A673 (cell line): ENCODE measurements at regions not wholly inside any gene's neighbourhood (a gene's known extent, or its start where the extent isn't known, plus 50 kb on each side); places are given as distances from the start of the nearest gene placed in this dataset.

Source experiments
- BruUV-seq: library from RNA; stranded (reverse); fragments of 400-500 nt; replicated peaks from 2 replicates; lab custom pipeline; 2021; lab: Mats Ljungman, UMichigan
- CTCF ChIA-PET: fragments of 300-600 bp; sonication (Branson Sonifier 250); formaldehyde crosslinking; loops from one replicate; lab custom pipeline; 2022; ENCODE audit warnings: antibody characterized with exemption; lab: Charles Lee
- POLR2A ChIA-PET: fragments of 300-600 bp; sonication (Branson Sonifier 250); formaldehyde crosslinking; loops from one replicate; lab custom pipeline; 2022; ENCODE audit warnings: antibody characterized with exemption; ENCODE audit not compliant: low non-redundant PET; lab: Charles Lee
- DNase-seq: peaks from one replicate; pipeline ENCODE4 v3.0.0-alpha.2; 2015; ENCODE audit warnings: low spot score
- H3K27ac ChIP-seq: fragments of 200-600 bp; sonication (generic); 2 replicates; pipeline ENCODE4 v1.5.1; 2016; ENCODE audit warnings: mixed run types, low read depth, mild to moderate bottlenecking, mixed read lengths, antibody characterized with exemption, low read length; ENCODE audit not compliant: poor library complexity, severe bottlenecking
- H3K27me3 ChIP-seq: fragments of 200-600 bp; sonication (generic); replicated peaks from 2 replicates; pipeline ENCODE4 v1.6.1; 2017; ENCODE audit warnings: mixed run types, low read depth, mild to moderate bottlenecking, mixed read lengths, antibody characterized with exemption, low read length; ENCODE audit not compliant: insufficient read depth, poor library complexity
- H3K36me3 ChIP-seq: fragments of 200-600 bp; sonication (generic); 2 replicates; pipeline ENCODE4 v1.6.1; 2016; ENCODE audit warnings: mixed run types, mild to moderate bottlenecking, mixed read lengths, antibody characterized with exemption, low read length; ENCODE audit not compliant: insufficient read depth, poor library complexity, severe bottlenecking
- H3K4me1 ChIP-seq: fragments of 200-600 bp; sonication (generic); 2 replicates; pipeline ENCODE4 v1.6.1; 2017; ENCODE audit warnings: mixed run types, mild to moderate bottlenecking, mixed read lengths, antibody characterized with exemption, low read length; ENCODE audit not compliant: insufficient read depth, poor library complexity, severe bottlenecking
- H3K4me3 ChIP-seq: fragments of 200-600 bp; sonication (generic); 2 replicates; pipeline ENCODE4 v1.5.1; 2016; ENCODE audit warnings: low read depth, mixed run types, mild to moderate bottlenecking, mixed read lengths, low read length; ENCODE audit not compliant: poor library complexity, severe bottlenecking
- H3K9me3 ChIP-seq: fragments of 200-600 bp; sonication (generic); 2 replicates; pipeline ENCODE4 v1.6.1; 2016; ENCODE audit warnings: mixed run types, low read depth, mild to moderate bottlenecking, mixed read lengths, antibody characterized with exemption, low read length; ENCODE audit not compliant: poor library complexity, severe bottlenecking
- CTCF ChIP-seq: fragments of 300-800, 200-600 bp; sonication (generic); conservative IDR thresholded peaks from 2 replicates; pipeline ENCODE4 v1.5.1; 2017; ENCODE audit warnings: low read depth, mild to moderate bottlenecking, antibody characterized with exemption, low read length, moderate library complexity, mixed read lengths
- EZH2 ChIP-seq: fragments of 200-600 bp; sonication (generic); IDR thresholded peaks from 2 replicates; pipeline ENCODE4 v1.6.1; 2017; ENCODE audit warnings: borderline replicate concordance, low read depth, mild to moderate bottlenecking, mixed read lengths, antibody characterized with exemption, low read length; ENCODE audit not compliant: poor library complexity, severe bottlenecking
- intact Hi-C: fragments of 100-400 bp; cut with micrococcal nuclease; formaldehyde crosslinking; loops from one replicate; pipeline ENCODE4 v1.10.0; 2022; ENCODE audit not compliant: unreplicated experiment

GRCh38 chr20:51119914-51120313 lies 97.0 kb upstream of the KCNG1 start:
- intact Hi-C loops, result no loop called here
- no peak overlapping the region for H3K4me3 ChIP-seq
- no peaks in the 10 kb centered on the region for H3K27me3 ChIP-seq
- BruUV-seq, result no TSS peak
- no peak for DNase-seq
- no peaks in the 10 kb centered on the region for H3K4me1 ChIP-seq
- ChIA-PET POLR2A (no interaction called here), CTCF (interaction anchor here (0.7 kb wide), 1 partner anchor 327 kb away, joined by 3 read pairs; no protein-coding TSS in a partner anchor)
- TF ChIP-seq CTCF, result no peak
- no peak for TF ChIP-seq EZH2
- no peaks in the 10 kb centered on the region for H3K9me3 ChIP-seq
- no peak overlapping the region for H3K27ac ChIP-seq
- no peaks in the 10 kb centered on the region for H3K36me3 ChIP-seq

- Histone ChIP-seq H3K4me1 (no peaks in the 10 kb centered on the region), H3K27ac (no peak overlapping the region), H3K27me3 (no peaks in the 10 kb centered on the region), H3K4me3 (no peak overlapping the region), H3K36me3 (no peaks in the 10 kb centered on the region), H3K9me3 (no peaks in the 10 kb centered on the region)
- TF ChIP-seq CTCF, result no peak
- TF ChIP-seq EZH2, result no peak
- ChIA-PET POLR2A (no interaction called here), CTCF (interaction anchor here (0.7 kb wide), 1 partner anchor 326 kb away, joined by 3 read pairs; no protein-coding TSS in a partner anchor)
- no peak for DNase-seq
- BruUV-seq, result no TSS peak
- intact Hi-C loops, result no loop called here
Observed at GRCh38 chr20:51118985-51119527, 96.1 kb upstream of the KCNG1 start.

GRCh38 chr20:51118216-51118615 lies 95.3 kb upstream of the KCNG1 start:
- H3K27me3 ChIP-seq, result no peaks in the 10 kb centered on the region
- intact Hi-C loops, result no loop called here
- no peak overlapping the region for H3K4me3 ChIP-seq
- no peak overlapping the region for H3K27ac ChIP-seq
- no peaks in the 10 kb centered on the region for H3K9me3 ChIP-seq
- TF ChIP-seq CTCF (no peak), EZH2 (no peak)
- H3K4me1 ChIP-seq, result no peaks in the 10 kb centered on the region
- no peak for DNase-seq
- H3K36me3 ChIP-seq, result no peaks in the 10 kb centered on the region
- CTCF ChIA-PET, result no interaction called here
- no TSS peak for BruUV-seq
- POLR2A ChIA-PET, result interaction anchor here (0.6 kb wide), 1 partner anchor 10 kb away, joined by 4 read pairs; no protein-coding TSS in a partner anchor
